NCI-H1417 (cell line): ENCODE measurements at regions not wholly inside any gene's neighbourhood (a gene's known extent, or its start where the extent isn't known, plus 50 kb on each side); places are given as distances from the start of the nearest gene placed in this dataset.
"Not testable (repeated sequence)": the region's sequence is repeated elsewhere in the genome, so short reads cannot be mapped to it uniquely, and the experiment has no call there.

ENCODE experiments used
- DNase-seq, 3 experiments: peaks; one replicate each; lab custom pipeline; 2025; lab: John Stamatoyannopoulos, UW

GRCh38 chr3:21894459-21895340 lies 143.7 kb upstream of the ZNF385D start:
- DNase-seq: peak in 1 of 3 experiments; percentile 36

- DNase-seq: no peak
These were observed 147.3 kb upstream of the ZNF385D start for GRCh38 chr3:21898316-21898715.

- DNase-seq: no peak
These were observed 150.5 kb upstream of the ZNF385D start for GRCh38 chr3:21901484-21901883.

- no peak for DNase-seq
These were observed 151.9 kb upstream of the ZNF385D start for GRCh38 chr3:21902956-21903355.

- no peak for DNase-seq
These were observed 158.1 kb upstream of the ZNF385D start for GRCh38 chr3:21909096-21909495.

- no peak for DNase-seq
These were observed 161.7 kb upstream of the ZNF385D start for GRCh38 chr3:21912711-21913110.

- DNase-seq: peak in 2 of 3 experiments; percentile 2 to 18
These were observed 162.8 kb upstream of the ZNF385D start for GRCh38 chr3:21913791-21914190.

GRCh38 chr3:21914451-21914850 lies 163.4 kb upstream of the ZNF385D start:
- DNase-seq: no peak

- no peak for DNase-seq
These were observed 168.4 kb upstream of the ZNF385D start for GRCh38 chr3:21919383-21919782.

- DNase-seq: no peak
These were observed 169.4 kb upstream of the ZNF385D start for GRCh38 chr3:21920421-21920861.

- not testable (repeated sequence) for DNase-seq
These were observed 172.1 kb upstream of the ZNF385D start for GRCh38 chr3:21923156-21923555.

- DNase-seq: no peak
These were observed 176.3 kb upstream of the ZNF385D start for GRCh38 chr3:21927261-21927660.

GRCh38 chr3:21934591-21934990 lies 183.6 kb upstream of the ZNF385D start:
- no peak for DNase-seq

GRCh38 chr3:21936207-21936606 lies 185.2 kb upstream of the ZNF385D start:
- DNase-seq: no peak

GRCh38 chr3:21938267-21938681 lies 187.3 kb upstream of the ZNF385D start:
- peak in 1 of 3 experiments; percentile 1 for DNase-seq

GRCh38 chr3:21942328-21942727 lies 191.3 kb upstream of the ZNF385D start:
- DNase-seq: peak; percentile 61 to 91 (median 70)

- DNase-seq: no peak
These were observed 193.2 kb upstream of the ZNF385D start for GRCh38 chr3:21944251-21944650.

GRCh38 chr3:21952856-21953255 lies 201.8 kb upstream of the ZNF385D start:
- peak in 1 of 3 experiments; percentile 1 for DNase-seq

- no peak for DNase-seq
These were observed 203.7 kb upstream of the ZNF385D start for GRCh38 chr3:21954709-21955108.

GRCh38 chr3:21955406-21955805 lies 204.4 kb upstream of the ZNF385D start:
- DNase-seq: no peak

GRCh38 chr3:21960033-21960432 lies 209.0 kb upstream of the ZNF385D start:
- no peak for DNase-seq

GRCh38 chr3:21962456-21962855 lies 211.4 kb upstream of the ZNF385D start:
- DNase-seq: no peak

- not testable (repeated sequence) for DNase-seq
These were observed 215.4 kb upstream of the ZNF385D start for GRCh38 chr3:21966457-21966856.

- DNase-seq: no peak
These were observed 228.7 kb upstream of the ZNF385D start for GRCh38 chr3:21979706-21980105.
